NCI-H526 treated with DMSO at 0.1 percent for 48 hours (cell line): ENCODE measurements at regions not wholly inside any gene's neighbourhood (a gene's known extent, or its start where the extent isn't known, plus 50 kb on each side); places are given as distances from the start of the nearest gene placed in this dataset.

Experiments used
- DNase-seq: peaks from one replicate; lab custom pipeline; 2025; lab: John Stamatoyannopoulos, UW

- no peak for DNase-seq
Measured at GRCh38 chr2:134173338-134174016, 80.4 kb upstream of the MGAT5 start.

- no peak for DNase-seq
Measured at GRCh38 chr2:134174711-134175110, 79.2 kb upstream of the MGAT5 start.

- DNase-seq, result no peak
Measured at GRCh38 chr2:134175834-134176233, 78.0 kb upstream of the MGAT5 start.

GRCh38 chr2:134177351-134177931 is 76.4 kb upstream of the MGAT5 start:
- DNase-seq, result no peak

GRCh38 chr2:134178138-134178877 is 75.6 kb upstream of the MGAT5 start:
- DNase-seq, result no peak

- DNase-seq, result no peak
Measured at GRCh38 chr2:134181219-134181618, 72.7 kb upstream of the MGAT5 start.

GRCh38 chr2:134183679-134184078 is 70.2 kb upstream of the MGAT5 start:
- DNase-seq, result no peak

- DNase-seq, result no peak
Measured at GRCh38 chr2:134185639-134186038, 68.2 kb upstream of the MGAT5 start.

GRCh38 chr2:134189009-134189720 is 64.7 kb upstream of the MGAT5 start:
- no peak for DNase-seq

- DNase-seq, result no peak
Measured at GRCh38 chr2:134190062-134190806, 63.6 kb upstream of the MGAT5 start.

- DNase-seq, result no peak
Measured at GRCh38 chr2:134190807-134191203, 63.1 kb upstream of the MGAT5 start.

GRCh38 chr2:134191835-134192234 is 62.0 kb upstream of the MGAT5 start:
- no peak for DNase-seq

GRCh38 chr2:134193006-134193405 is 60.9 kb upstream of the MGAT5 start:
- no peak for DNase-seq

GRCh38 chr2:134194519-134194918 is 59.4 kb upstream of the MGAT5 start:
- no peak for DNase-seq

GRCh38 chr2:134195341-134195740 is 58.5 kb upstream of the MGAT5 start:
- DNase-seq, result no peak

- no peak for DNase-seq
Measured at GRCh38 chr2:134197445-134197844, 56.4 kb upstream of the MGAT5 start.

GRCh38 chr2:134198006-134198634 is 55.8 kb upstream of the MGAT5 start:
- DNase-seq, result no peak

- DNase-seq, result no peak
Measured at GRCh38 chr2:134199123-134199522, 54.7 kb upstream of the MGAT5 start.

- DNase-seq, result no peak
Measured at GRCh38 chr2:134200036-134200618, 53.7 kb upstream of the MGAT5 start.

- DNase-seq, result no peak
Measured at GRCh38 chr2:134201533-134201932, 52.3 kb upstream of the MGAT5 start.

- no peak for DNase-seq
Measured at GRCh38 chr2:134202371-134202770, 51.5 kb upstream of the MGAT5 start.
